ENCODE measurements at regions not wholly inside any gene's neighbourhood (a gene's known extent, or its start where the extent isn't known, plus 50 kb on each side); places are given as distances from the start of the nearest gene placed in this dataset.

GRCh38 chr5:27313549-27313948 lies 275.2 kb upstream of the CDH9 start:
- Mint-ChIP-seq H3K27me3 (ENCODE audit: low read depth) (no peaks in the 10 kb centered on the region), H3K9me3 (peaks cover 20% of the 10 kb centered on the region), H3K4me1 (ENCODE audit: low read depth) (no peaks in the 10 kb centered on the region), H3K36me3 (ENCODE audit: insufficient read depth) (no peaks in the 10 kb centered on the region), H3K4me3 (no peak overlapping the region)
- DNase-seq: no peak
- ATAC-seq: no peak

- H3K36me3 Mint-ChIP-seq (ENCODE audit: insufficient read depth): no peaks in the 10 kb centered on the region
- H3K4me1 Mint-ChIP-seq (ENCODE audit: low read depth): no peaks in the 10 kb centered on the region
- H3K4me3 Mint-ChIP-seq: no peak overlapping the region
- peaks cover 20% of the 10 kb centered on the region for H3K9me3 Mint-ChIP-seq
- DNase-seq (no peak), ATAC-seq (no peak)
- H3K27me3 Mint-ChIP-seq (ENCODE audit: low read depth): no peaks in the 10 kb centered on the region
These were observed 274.0 kb upstream of the CDH9 start for GRCh38 chr5:27312291-27312893.

- H3K9me3 Mint-ChIP-seq: peaks cover 14% of the 10 kb centered on the region
- H3K27me3 Mint-ChIP-seq (ENCODE audit: low read depth): no peaks in the 10 kb centered on the region
- ATAC-seq: no peak
- DNase-seq: no peak
- no peaks in the 10 kb centered on the region for H3K4me1 Mint-ChIP-seq (ENCODE audit: low read depth)
- H3K36me3 Mint-ChIP-seq (ENCODE audit: insufficient read depth): no peaks in the 10 kb centered on the region
- no peak overlapping the region for H3K4me3 Mint-ChIP-seq
These were observed 273.2 kb upstream of the CDH9 start for GRCh38 chr5:27311544-27311943.

GRCh38 chr5:27308153-27308552 lies 269.8 kb upstream of the CDH9 start:
- Mint-ChIP-seq H3K27me3 (ENCODE audit: low read depth) (no peaks in the 10 kb centered on the region), H3K9me3 (peaks cover 12% of the 10 kb centered on the region), H3K4me3 (no peak overlapping the region), H3K4me1 (ENCODE audit: low read depth) (no peaks in the 10 kb centered on the region), H3K36me3 (ENCODE audit: insufficient read depth) (no peaks in the 10 kb centered on the region)
- DNase-seq: no peak
- ATAC-seq: no peak

- Mint-ChIP-seq H3K27me3 (ENCODE audit: low read depth) (no peaks in the 10 kb centered on the region), H3K9me3 (peaks cover 22% of the 10 kb centered on the region), H3K4me1 (ENCODE audit: low read depth) (no peaks in the 10 kb centered on the region), H3K36me3 (ENCODE audit: insufficient read depth) (no peaks in the 10 kb centered on the region), H3K4me3 (no peak overlapping the region)
- DNase-seq: no peak
- no peak for ATAC-seq
These were observed 251.8 kb upstream of the CDH9 start for GRCh38 chr5:27290172-27290571.

- Mint-ChIP-seq H3K4me3 (no peak overlapping the region), H3K9me3 (peaks cover 13% of the 10 kb centered on the region), H3K36me3 (ENCODE audit: insufficient read depth) (no peaks in the 10 kb centered on the region), H3K27me3 (ENCODE audit: low read depth) (no peaks in the 10 kb centered on the region), H3K4me1 (ENCODE audit: low read depth) (no peaks in the 10 kb centered on the region)
- no peak for ATAC-seq
- DNase-seq: no peak
These were observed 237.7 kb upstream of the CDH9 start for GRCh38 chr5:27276119-27276518.

- ATAC-seq (no peak), DNase-seq (no peak)
- H3K4me1 Mint-ChIP-seq (ENCODE audit: low read depth): no peaks in the 10 kb centered on the region
- no peak overlapping the region for H3K4me3 Mint-ChIP-seq
- H3K36me3 Mint-ChIP-seq (ENCODE audit: insufficient read depth): no peaks in the 10 kb centered on the region
- H3K27me3 Mint-ChIP-seq (ENCODE audit: low read depth): no peaks in the 10 kb centered on the region
- peaks cover 15% of the 10 kb centered on the region for H3K9me3 Mint-ChIP-seq
These were observed 237.0 kb upstream of the CDH9 start for GRCh38 chr5:27275345-27275744.

GRCh38 chr5:27269766-27270165 lies 231.4 kb upstream of the CDH9 start:
- Mint-ChIP-seq H3K27me3 (ENCODE audit: low read depth) (no peaks in the 10 kb centered on the region), H3K4me1 (ENCODE audit: low read depth) (no peaks in the 10 kb centered on the region), H3K36me3 (ENCODE audit: insufficient read depth) (no peaks in the 10 kb centered on the region), H3K4me3 (no peak overlapping the region), H3K9me3 (peaks cover 26% of the 10 kb centered on the region)
- no peak for DNase-seq
- no peak for ATAC-seq

- ATAC-seq: no peak
- Mint-ChIP-seq H3K36me3 (ENCODE audit: insufficient read depth) (no peaks in the 10 kb centered on the region), H3K9me3 (peaks cover 38% of the 10 kb centered on the region)
These were observed 228.9 kb upstream of the CDH9 start for GRCh38 chr5:27267209-27267824.

GRCh38 chr5:27266184-27266583 lies 227.8 kb upstream of the CDH9 start:
- no peaks in the 10 kb centered on the region for H3K4me1 Mint-ChIP-seq (ENCODE audit: low read depth)
- no peaks in the 10 kb centered on the region for H3K27me3 Mint-ChIP-seq (ENCODE audit: low read depth)
- ATAC-seq (no peak), DNase-seq (no peak)
- H3K4me3 Mint-ChIP-seq: no peak overlapping the region
- no peaks in the 10 kb centered on the region for H3K36me3 Mint-ChIP-seq (ENCODE audit: insufficient read depth)
- peaks cover 38% of the 10 kb centered on the region for H3K9me3 Mint-ChIP-seq

More at GRCh38 chr5:27267209-27267824, 228.9 kb upstream of the CDH9 start:
- Mint-ChIP-seq H3K4me3 (no peak overlapping the region), H3K4me1 (ENCODE audit: low read depth) (no peaks in the 10 kb centered on the region), H3K27me3 (ENCODE audit: low read depth) (no peaks in the 10 kb centered on the region)
- no peak for DNase-seq

- ATAC-seq (no peak), DNase-seq (no peak)
- H3K27me3 Mint-ChIP-seq (ENCODE audit: low read depth): no peaks in the 10 kb centered on the region
- H3K4me3 Mint-ChIP-seq: no peak overlapping the region
- no peaks in the 10 kb centered on the region for H3K4me1 Mint-ChIP-seq (ENCODE audit: low read depth)
- H3K36me3 Mint-ChIP-seq (ENCODE audit: insufficient read depth): no peaks in the 10 kb centered on the region
- peaks cover 20% of the 10 kb centered on the region for H3K9me3 Mint-ChIP-seq
These were observed 219.3 kb upstream of the CDH9 start for GRCh38 chr5:27257696-27258095.

GRCh38 chr5:27252911-27253310 lies 214.5 kb upstream of the CDH9 start:
- no peaks in the 10 kb centered on the region for H3K27me3 Mint-ChIP-seq (ENCODE audit: low read depth)
- DNase-seq (no peak), ATAC-seq (no peak)
- no peak overlapping the region for H3K4me3 Mint-ChIP-seq
- H3K4me1 Mint-ChIP-seq (ENCODE audit: low read depth): no peaks in the 10 kb centered on the region
- no peaks in the 10 kb centered on the region for H3K36me3 Mint-ChIP-seq (ENCODE audit: insufficient read depth)
- H3K9me3 Mint-ChIP-seq: peaks cover 8% of the 10 kb centered on the region

- Mint-ChIP-seq H3K27me3 (ENCODE audit: low read depth) (no peaks in the 10 kb centered on the region), H3K4me1 (ENCODE audit: low read depth) (no peaks in the 10 kb centered on the region), H3K36me3 (ENCODE audit: insufficient read depth) (no peaks in the 10 kb centered on the region), H3K9me3 (peaks cover 22% of the 10 kb centered on the region), H3K4me3 (no peak overlapping the region)
- no peak for DNase-seq
- no peak for ATAC-seq
These were observed 203.9 kb upstream of the CDH9 start for GRCh38 chr5:27242258-27242626.

- H3K27me3 Mint-ChIP-seq (ENCODE audit: low read depth): no peaks in the 10 kb centered on the region
These were observed 203.3 kb upstream of the CDH9 start for GRCh38 chr5:27241564-27242257.

GRCh38 chr5:27240791-27241190 lies 202.4 kb upstream of the CDH9 start:
- ATAC-seq: no peak
- Mint-ChIP-seq H3K27me3 (ENCODE audit: low read depth) (no peaks in the 10 kb centered on the region), H3K36me3 (ENCODE audit: insufficient read depth) (no peaks in the 10 kb centered on the region), H3K4me3 (no peak overlapping the region), H3K4me1 (ENCODE audit: low read depth) (no peaks in the 10 kb centered on the region), H3K9me3 (peaks cover 21% of the 10 kb centered on the region)
- DNase-seq: no peak

More at GRCh38 chr5:27241564-27242257, 203.3 kb upstream of the CDH9 start:
- Mint-ChIP-seq H3K4me1 (ENCODE audit: low read depth) (no peaks in the 10 kb centered on the region), H3K9me3 (peaks cover 21% of the 10 kb centered on the region), H3K4me3 (no peak overlapping the region), H3K36me3 (ENCODE audit: insufficient read depth) (no peaks in the 10 kb centered on the region)
- no peak for ATAC-seq
- no peak for DNase-seq

All from activated T-cell treated with anti-CD3 and anti-CD28 coated beads, Interleukin-2, amount 50 U/mL, for 4 hours (primary cell).